ENCODE measurements at regions not wholly inside any gene's neighbourhood (a gene's known extent, or its start where the extent isn't known, plus 50 kb on each side); places are given as distances from the start of the nearest gene placed in this dataset.

- TF ChIP-seq CTCF (IDR thresholded peaks at IDR 0.05) (no peak), EZH2 (IDR thresholded peaks at IDR 0.05; ENCODE audit: borderline replicate concordance, insufficient read depth, low read depth, low read length, poor library complexity, severe bottlenecking) (no peak)
Observed at GRCh38 chr14:55803873-55804553, 224.0 kb downstream of the KTN1 start.

Measured in B cell (primary cell).